ENCODE measurements at regions not wholly inside any gene's neighbourhood (a gene's known extent, or its start where the extent isn't known, plus 50 kb on each side); places are given as distances from the start of the nearest gene placed in this dataset.

DNA sequence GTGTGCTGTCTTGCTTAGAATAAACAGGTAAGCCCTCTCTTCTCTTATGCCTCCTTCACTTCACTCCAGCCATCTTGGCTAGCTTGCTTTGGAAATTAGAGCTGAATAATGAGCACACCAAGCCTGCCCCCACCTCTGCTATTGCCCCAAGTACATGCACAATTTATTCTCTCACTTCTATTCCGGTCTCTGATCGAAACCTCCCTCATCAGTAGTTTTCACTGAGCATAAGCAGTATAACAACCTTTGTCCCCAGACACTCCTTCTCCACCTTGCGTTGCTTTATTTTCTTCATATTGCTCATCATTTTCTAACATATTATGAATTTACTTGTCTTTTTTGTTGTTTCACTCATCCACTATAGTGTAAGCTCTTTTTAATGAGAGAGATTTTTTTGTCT, 253.4 kb downstream of the GXYLT1 start:
- Histone ChIP-seq H3K4me3 (ENCODE audit: low read depth in 1 of 2, low read length in 2 of 2) (no peak overlapping the region), H3K27ac (ENCODE audit: low read depth in 2 of 2, low read length in 1 of 2) (no peak overlapping the region), H3K27me3 (ENCODE audit: control insufficient read depth in 1 of 2, insufficient read depth in 2 of 2, low read length in 2 of 2) (no peaks in the 10 kb centered on the region), H3K4me1 (ENCODE audit: control insufficient read depth in 2 of 2, insufficient read depth in 2 of 2, low read length in 1 of 2) (no peaks in the 10 kb centered on the region), H3K36me3 (ENCODE audit: control insufficient read depth in 2 of 2, insufficient read depth in 2 of 2, low read length in 1 of 2) (no peaks in the 10 kb centered on the region), H3K9me3 (ENCODE audit: control insufficient read depth in 2 of 2, insufficient read depth in 1 of 2, low read depth in 1 of 2, low read length in 1 of 2) (no peaks in the 10 kb centered on the region)
- 89 to 95% methylated on average over 3 of the region's 3 CpGs for WGBS, 2 donors

DNA sequence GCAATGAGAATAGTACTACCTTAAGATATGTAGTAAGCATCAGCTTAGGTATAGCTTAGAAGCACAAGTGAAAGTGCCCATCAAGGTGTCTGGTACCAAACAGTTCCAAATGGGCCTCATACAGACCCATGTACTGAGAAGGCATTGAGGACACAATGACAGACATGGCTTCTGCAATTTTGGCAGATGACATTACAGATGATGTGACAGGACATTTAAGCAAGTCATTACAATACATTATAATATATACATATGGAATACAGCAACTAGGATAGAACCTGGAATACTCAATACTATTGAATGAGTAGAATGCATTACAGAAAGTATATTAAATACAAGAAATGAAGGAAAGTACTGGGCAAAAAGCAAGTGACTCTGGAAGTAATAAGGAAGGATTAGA, 256.4 kb downstream of the GXYLT1 start:
- H3K4me1 ChIP-seq (ENCODE audit: control insufficient read depth in 2 of 2, insufficient read depth in 2 of 2, low read length in 1 of 2) = no peaks in the 10 kb centered on the region
- H3K27me3 ChIP-seq (ENCODE audit: control insufficient read depth in 1 of 2, insufficient read depth in 2 of 2, low read length in 2 of 2) = no peaks in the 10 kb centered on the region
- no peak overlapping the region for H3K4me3 ChIP-seq (ENCODE audit: low read depth in 1 of 2, low read length in 2 of 2)
- no peak overlapping the region for H3K27ac ChIP-seq (ENCODE audit: low read depth in 2 of 2, low read length in 1 of 2)
- H3K9me3 ChIP-seq (ENCODE audit: control insufficient read depth in 2 of 2, insufficient read depth in 1 of 2, low read depth in 1 of 2, low read length in 1 of 2) = no peaks in the 10 kb centered on the region
- H3K36me3 ChIP-seq (ENCODE audit: control insufficient read depth in 2 of 2, insufficient read depth in 2 of 2, low read length in 1 of 2) = no peaks in the 10 kb centered on the region

DNA sequence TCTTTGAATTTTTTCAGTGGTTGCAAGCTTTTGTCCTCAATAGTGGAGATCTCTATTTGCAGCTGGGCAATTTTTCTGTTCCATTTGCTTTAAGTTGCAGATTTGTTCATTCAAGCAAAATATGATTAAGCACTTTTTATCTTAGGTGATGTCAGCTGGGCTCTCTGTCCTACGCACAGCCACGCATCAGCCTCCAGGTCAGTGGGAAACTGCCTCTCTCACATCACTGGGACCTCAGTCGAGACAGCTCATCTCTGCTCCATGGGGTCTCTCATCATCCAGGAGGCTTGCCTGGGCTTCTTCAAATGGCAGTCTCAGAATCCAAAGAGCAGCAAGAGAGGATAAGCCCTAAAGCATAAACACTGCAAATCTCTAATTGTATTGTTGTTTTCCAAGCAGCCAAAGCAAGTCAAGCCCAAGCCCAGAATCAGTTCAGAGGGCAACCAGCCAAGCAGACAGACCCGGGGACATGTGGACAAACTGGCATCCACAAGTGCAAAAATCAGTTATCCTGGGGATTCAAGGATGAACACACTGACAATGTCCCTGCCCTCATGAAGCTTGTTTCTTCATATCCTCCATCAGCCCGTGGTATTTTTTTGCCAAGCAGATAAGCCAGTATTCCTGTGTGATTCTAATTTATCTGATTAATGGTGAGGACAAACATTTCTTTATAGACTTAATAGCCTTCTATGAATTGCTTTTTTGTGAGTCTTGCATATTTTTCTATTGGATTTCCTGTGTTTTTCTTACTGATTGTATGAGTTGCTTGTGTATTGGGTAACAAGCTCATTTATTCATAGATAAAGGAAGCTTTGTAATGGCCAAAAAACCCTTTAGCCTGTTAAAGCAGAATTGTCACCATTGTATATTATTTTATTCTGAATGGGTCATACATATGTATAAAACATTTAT, 262.5 kb downstream of the GXYLT1 start:
- H3K9me3 ChIP-seq (ENCODE audit: control insufficient read depth in 2 of 2, insufficient read depth in 1 of 2, low read depth in 1 of 2, low read length in 1 of 2) = no peaks in the 10 kb centered on the region

DNA sequence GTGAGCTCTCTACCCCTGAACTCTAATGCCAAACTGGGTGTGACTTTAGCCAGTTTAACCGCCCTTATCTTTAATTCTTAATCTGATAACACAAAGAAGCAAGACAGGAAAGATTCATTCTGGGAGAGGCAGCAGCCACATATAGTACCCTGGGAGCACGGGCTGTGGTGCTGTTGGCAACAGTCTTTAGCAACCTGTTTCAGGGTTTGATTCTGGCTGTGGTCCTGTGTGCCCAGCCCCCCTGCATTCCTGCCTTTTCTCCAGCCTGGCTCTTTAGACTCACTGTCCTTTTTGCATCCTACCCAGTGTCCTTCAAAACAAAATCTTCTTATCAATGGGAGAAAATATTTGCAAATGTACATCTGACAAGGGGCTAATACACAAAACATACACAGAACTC, 275.2 kb downstream of the GXYLT1 start:
- WGBS, 2 donors = 33 to 50% methylated on average over 2 of the region's 2 CpGs
- H3K27me3 ChIP-seq (ENCODE audit: control insufficient read depth in 1 of 2, insufficient read depth in 2 of 2, low read length in 2 of 2) = no peaks in the 10 kb centered on the region
- no peak overlapping the region for H3K4me3 ChIP-seq (ENCODE audit: low read depth in 1 of 2, low read length in 2 of 2)
- no peaks in the 10 kb centered on the region for H3K9me3 ChIP-seq (ENCODE audit: control insufficient read depth in 2 of 2, insufficient read depth in 1 of 2, low read depth in 1 of 2, low read length in 1 of 2)
- H3K36me3 ChIP-seq (ENCODE audit: control insufficient read depth in 2 of 2, insufficient read depth in 2 of 2, low read length in 1 of 2) = no peaks in the 10 kb centered on the region
- no peak overlapping the region for H3K27ac ChIP-seq (ENCODE audit: low read depth in 2 of 2, low read length in 1 of 2)
- no peaks in the 10 kb centered on the region for H3K4me1 ChIP-seq (ENCODE audit: control insufficient read depth in 2 of 2, insufficient read depth in 2 of 2, low read length in 1 of 2)

More for the DNA sequence above, 262.5 kb downstream of the GXYLT1 start:
- Histone ChIP-seq H3K27me3 (ENCODE audit: control insufficient read depth in 1 of 2, insufficient read depth in 2 of 2, low read length in 2 of 2) (no peaks in the 10 kb centered on the region), H3K4me1 (ENCODE audit: control insufficient read depth in 2 of 2, insufficient read depth in 2 of 2, low read length in 1 of 2) (no peaks in the 10 kb centered on the region), H3K27ac (ENCODE audit: low read depth in 2 of 2, low read length in 1 of 2) (no peak overlapping the region), H3K36me3 (ENCODE audit: control insufficient read depth in 2 of 2, insufficient read depth in 2 of 2, low read length in 1 of 2) (no peaks in the 10 kb centered on the region), H3K4me3 (ENCODE audit: low read depth in 1 of 2, low read length in 2 of 2) (no peak overlapping the region)
- WGBS, 2 donors = 74 to 75% methylated on average over 5 of the region's 5 CpGs

DNA sequence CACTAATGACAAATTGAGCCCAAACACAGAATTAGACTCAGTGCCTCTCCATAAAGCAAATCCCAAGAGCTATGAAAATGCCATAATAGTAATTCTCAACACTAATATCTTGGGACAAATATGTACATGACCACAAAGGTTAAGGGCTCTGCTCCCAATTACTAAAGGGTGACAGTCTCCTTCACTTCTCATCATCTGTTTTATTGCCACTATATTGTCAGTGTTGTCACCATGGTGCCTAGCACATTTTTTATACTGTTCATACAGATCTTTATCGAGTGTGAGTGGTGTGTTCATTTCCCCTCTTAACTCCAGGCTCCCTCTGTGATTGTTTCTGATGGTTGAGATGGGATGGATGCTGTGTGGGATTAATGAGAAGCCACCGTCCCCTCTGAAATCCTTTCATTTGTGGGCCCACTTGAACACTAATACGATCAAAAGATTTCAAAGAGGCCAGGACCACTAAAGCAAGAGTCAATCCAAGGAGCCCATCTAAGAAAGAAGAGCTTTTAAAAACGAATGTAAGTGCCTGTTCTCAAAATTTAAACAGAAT, 277.7 kb downstream of the GXYLT1 start:
- no peaks in the 10 kb centered on the region for H3K36me3 ChIP-seq (ENCODE audit: control insufficient read depth in 2 of 2, insufficient read depth in 2 of 2, low read length in 1 of 2)
- H3K27me3 ChIP-seq (ENCODE audit: control insufficient read depth in 1 of 2, insufficient read depth in 2 of 2, low read length in 2 of 2) = no peaks in the 10 kb centered on the region
- H3K4me3 ChIP-seq (ENCODE audit: low read depth in 1 of 2, low read length in 2 of 2) = no peak overlapping the region
- H3K9me3 ChIP-seq (ENCODE audit: control insufficient read depth in 2 of 2, insufficient read depth in 1 of 2, low read depth in 1 of 2, low read length in 1 of 2) = no peaks in the 10 kb centered on the region
- 73 to 79% methylated on average over 4 of the region's 4 CpGs for WGBS, 2 donors
- no peak overlapping the region for H3K27ac ChIP-seq (ENCODE audit: low read depth in 2 of 2, low read length in 1 of 2)
- H3K4me1 ChIP-seq (ENCODE audit: control insufficient read depth in 2 of 2, insufficient read depth in 2 of 2, low read length in 1 of 2) = no peaks in the 10 kb centered on the region

DNA sequence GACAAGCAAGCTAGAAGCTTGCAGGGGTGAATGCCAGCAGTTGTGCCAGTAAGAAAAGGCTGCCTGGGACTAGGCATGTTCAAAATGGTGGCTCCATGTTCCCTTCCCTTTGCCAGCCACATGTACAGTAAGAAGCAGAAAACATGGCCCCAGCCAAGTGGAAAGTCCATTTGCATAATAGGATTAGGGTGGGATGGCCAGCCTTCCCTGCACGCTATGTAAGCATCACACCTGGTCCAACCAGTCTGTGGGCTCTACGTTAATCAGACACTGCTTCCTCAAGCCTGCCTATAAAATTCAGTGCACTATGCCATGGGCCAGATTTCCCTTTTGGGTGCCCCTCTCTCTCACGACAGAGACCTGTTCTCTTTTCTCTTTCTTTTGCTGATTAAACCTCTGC, 288.4 kb downstream of the GXYLT1 start:
- H3K9me3 ChIP-seq (ENCODE audit: control insufficient read depth in 2 of 2, insufficient read depth in 1 of 2, low read depth in 1 of 2, low read length in 1 of 2) = peaks cover 0 to 3% of the 10 kb centered on the region in 2 donors
- no peaks in the 10 kb centered on the region for H3K36me3 ChIP-seq (ENCODE audit: control insufficient read depth in 2 of 2, insufficient read depth in 2 of 2, low read length in 1 of 2)
- WGBS, 2 donors = 60 to 65% methylated on average over 3 of the region's 3 CpGs
- no peaks in the 10 kb centered on the region for H3K27me3 ChIP-seq (ENCODE audit: control insufficient read depth in 1 of 2, insufficient read depth in 2 of 2, low read length in 2 of 2)
- H3K27ac ChIP-seq (ENCODE audit: low read depth in 2 of 2, low read length in 1 of 2) = no peak overlapping the region
- H3K4me3 ChIP-seq (ENCODE audit: low read depth in 1 of 2, low read length in 2 of 2) = no peak overlapping the region
- H3K4me1 ChIP-seq (ENCODE audit: control insufficient read depth in 2 of 2, insufficient read depth in 2 of 2, low read length in 1 of 2) = no peaks in the 10 kb centered on the region

DNA sequence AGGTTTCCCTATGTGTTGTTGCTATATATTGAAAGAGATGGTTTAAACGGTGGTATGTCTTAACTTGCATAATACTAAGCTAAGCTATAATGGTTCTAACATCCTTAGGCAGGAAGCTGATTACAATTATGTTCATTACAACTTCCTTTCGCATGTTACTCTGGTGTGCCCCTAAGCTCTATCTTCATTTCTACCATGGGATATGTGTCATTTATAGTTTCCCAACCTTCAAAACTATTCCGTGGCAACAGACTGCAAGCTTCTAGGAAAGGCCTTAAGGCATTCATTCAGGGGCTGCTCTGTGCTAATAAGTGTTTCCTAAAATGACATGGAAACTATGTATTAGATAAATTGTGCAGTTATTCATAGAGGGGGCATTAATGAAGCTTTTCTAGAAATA, 294.6 kb downstream of the GXYLT1 start:
- WGBS, 2 donors = 59 to 67% methylated on average over 3 of the region's 3 CpGs
- Histone ChIP-seq H3K27me3 (ENCODE audit: control insufficient read depth in 1 of 2, insufficient read depth in 2 of 2, low read length in 2 of 2) (no peaks in the 10 kb centered on the region), H3K4me1 (ENCODE audit: control insufficient read depth in 2 of 2, insufficient read depth in 2 of 2, low read length in 1 of 2) (no peaks in the 10 kb centered on the region), H3K9me3 (ENCODE audit: control insufficient read depth in 2 of 2, insufficient read depth in 1 of 2, low read depth in 1 of 2, low read length in 1 of 2) (no peaks in the 10 kb centered on the region), H3K27ac (ENCODE audit: low read depth in 2 of 2, low read length in 1 of 2) (no peak overlapping the region), H3K4me3 (ENCODE audit: low read depth in 1 of 2, low read length in 2 of 2) (no peak overlapping the region), H3K36me3 (ENCODE audit: control insufficient read depth in 2 of 2, insufficient read depth in 2 of 2, low read length in 1 of 2) (no peaks in the 10 kb centered on the region)

DNA sequence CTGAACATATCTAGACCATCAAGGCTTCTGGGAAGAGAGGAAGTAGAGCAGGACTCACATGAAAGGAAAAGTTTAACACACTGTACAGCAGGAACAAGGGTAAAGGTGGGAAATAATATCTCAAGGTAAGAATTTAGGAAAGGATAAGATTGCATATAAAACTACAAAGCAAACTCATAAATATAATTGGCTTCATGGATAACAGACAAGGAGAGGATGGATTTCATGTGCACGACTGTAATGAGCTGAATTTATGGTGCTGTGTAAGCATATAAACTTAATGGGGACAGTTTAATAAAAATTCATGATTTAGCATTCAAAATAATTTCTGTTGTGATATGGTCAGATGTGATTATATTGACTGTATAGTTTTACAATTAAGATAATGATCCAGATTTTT, 298.0 kb downstream of the GXYLT1 start:
- H3K4me1 ChIP-seq (ENCODE audit: control insufficient read depth in 2 of 2, insufficient read depth in 2 of 2, low read length in 1 of 2) = no peaks in the 10 kb centered on the region
- H3K4me3 ChIP-seq (ENCODE audit: low read depth in 1 of 2, low read length in 2 of 2) = no peak overlapping the region
- H3K27ac ChIP-seq (ENCODE audit: low read depth in 2 of 2, low read length in 1 of 2) = no peak overlapping the region
- H3K36me3 ChIP-seq (ENCODE audit: control insufficient read depth in 2 of 2, insufficient read depth in 2 of 2, low read length in 1 of 2) = no peaks in the 10 kb centered on the region
- no peaks in the 10 kb centered on the region for H3K27me3 ChIP-seq (ENCODE audit: control insufficient read depth in 1 of 2, insufficient read depth in 2 of 2, low read length in 2 of 2)
- WGBS, 2 donors = 63 to 74% methylated on average over 1 of the region's 1 CpG
- no peaks in the 10 kb centered on the region for H3K9me3 ChIP-seq (ENCODE audit: control insufficient read depth in 2 of 2, insufficient read depth in 1 of 2, low read depth in 1 of 2, low read length in 1 of 2)

DNA sequence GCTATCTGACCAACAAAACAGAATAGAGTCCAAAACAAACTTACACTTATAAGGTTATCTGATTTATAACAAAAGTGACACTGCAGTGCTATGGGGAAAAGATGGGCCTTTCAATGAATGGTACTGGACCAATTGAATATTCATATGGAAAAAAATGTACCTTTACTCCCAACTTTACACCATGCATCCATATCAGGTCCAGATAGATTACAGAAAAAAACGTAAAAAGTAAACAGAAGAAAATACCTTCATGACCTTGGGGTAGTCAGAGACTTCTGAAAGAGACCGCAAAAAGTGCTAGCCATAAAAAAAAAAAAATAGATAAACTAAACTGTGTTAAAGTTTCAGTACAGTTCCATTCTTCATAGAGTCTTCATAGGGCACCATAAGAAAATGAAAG, 308.3 kb downstream of the GXYLT1 start:
- H3K4me1 ChIP-seq (ENCODE audit: control insufficient read depth in 2 of 2, insufficient read depth in 2 of 2, low read length in 1 of 2) = no peaks in the 10 kb centered on the region
- H3K27ac ChIP-seq (ENCODE audit: low read depth in 2 of 2, low read length in 1 of 2) = no peak overlapping the region
- H3K9me3 ChIP-seq (ENCODE audit: control insufficient read depth in 2 of 2, insufficient read depth in 1 of 2, low read depth in 1 of 2, low read length in 1 of 2) = no peaks in the 10 kb centered on the region
- WGBS, 2 donors = 65 to 76% methylated on average over 2 of the region's 2 CpGs
- no peaks in the 10 kb centered on the region for H3K36me3 ChIP-seq (ENCODE audit: control insufficient read depth in 2 of 2, insufficient read depth in 2 of 2, low read length in 1 of 2)
- H3K27me3 ChIP-seq (ENCODE audit: control insufficient read depth in 1 of 2, insufficient read depth in 2 of 2, low read length in 2 of 2) = no peaks in the 10 kb centered on the region
- no peak overlapping the region for H3K4me3 ChIP-seq (ENCODE audit: low read depth in 1 of 2, low read length in 2 of 2)

DNA sequence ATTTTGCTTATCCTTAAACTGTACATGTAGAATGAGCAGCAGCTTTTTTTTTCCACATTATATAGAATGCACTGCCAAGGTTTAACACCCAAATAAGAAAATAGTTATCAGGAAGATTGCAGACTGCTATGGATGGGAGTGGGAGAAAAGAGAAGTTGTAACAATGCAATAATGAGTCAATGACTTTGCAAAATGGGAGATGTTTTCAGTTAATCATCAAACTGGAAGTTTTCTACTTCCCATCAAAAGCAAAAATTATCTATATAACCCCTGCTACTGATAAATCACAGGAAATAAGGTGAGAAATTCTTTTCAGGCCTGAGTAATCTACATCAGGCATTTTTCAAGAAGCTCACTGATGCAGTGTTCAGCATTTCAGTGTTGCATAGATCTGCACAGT, 309.1 kb downstream of the GXYLT1 start:
- Histone ChIP-seq H3K4me3 (ENCODE audit: low read depth in 1 of 2, low read length in 2 of 2) (no peak overlapping the region), H3K27me3 (ENCODE audit: control insufficient read depth in 1 of 2, insufficient read depth in 2 of 2, low read length in 2 of 2) (no peaks in the 10 kb centered on the region), H3K27ac (ENCODE audit: low read depth in 2 of 2, low read length in 1 of 2) (no peak overlapping the region), H3K9me3 (ENCODE audit: control insufficient read depth in 2 of 2, insufficient read depth in 1 of 2, low read depth in 1 of 2, low read length in 1 of 2) (no peaks in the 10 kb centered on the region), H3K4me1 (ENCODE audit: control insufficient read depth in 2 of 2, insufficient read depth in 2 of 2, low read length in 1 of 2) (no peaks in the 10 kb centered on the region), H3K36me3 (ENCODE audit: control insufficient read depth in 2 of 2, insufficient read depth in 2 of 2, low read length in 1 of 2) (no peaks in the 10 kb centered on the region)

All from esophagus (tissue), 2 donors.